ENCODE measurements at regions not wholly inside any gene's neighbourhood (a gene's known extent, or its start where the extent isn't known, plus 50 kb on each side); places are given as distances from the start of the nearest gene placed in this dataset.

GRCh38 chr9:91119142-91119541 is 242.6 kb downstream of the AUH start:
- no peak for TF ChIP-seq CTCF (IDR thresholded peaks at IDR 0.05; ENCODE audit: low read depth, low read length, poor library complexity, severe bottlenecking)
- no peak for TF ChIP-seq EZH2phosphoT487 (IDR thresholded peaks at IDR 0.05; ENCODE audit: borderline replicate concordance, low read length)

Measured in DOHH2 (cell line).